HG02840 (cell line): ENCODE measurements at regions not wholly inside any gene's neighbourhood (a gene's known extent, or its start where the extent isn't known, plus 50 kb on each side); places are given as distances from the start of the nearest gene placed in this dataset.

Source experiments
- ATAC-seq: cut with Tn5 transposase; IDR thresholded peaks from one replicate; pipeline ENCODE4 v1.9.1; 2021; ENCODE audit warnings: mild to moderate bottlenecking, moderate library complexity, moderate number of reproducible peaks; ENCODE audit not compliant: unreplicated experiment, low FRiP score

DNA sequence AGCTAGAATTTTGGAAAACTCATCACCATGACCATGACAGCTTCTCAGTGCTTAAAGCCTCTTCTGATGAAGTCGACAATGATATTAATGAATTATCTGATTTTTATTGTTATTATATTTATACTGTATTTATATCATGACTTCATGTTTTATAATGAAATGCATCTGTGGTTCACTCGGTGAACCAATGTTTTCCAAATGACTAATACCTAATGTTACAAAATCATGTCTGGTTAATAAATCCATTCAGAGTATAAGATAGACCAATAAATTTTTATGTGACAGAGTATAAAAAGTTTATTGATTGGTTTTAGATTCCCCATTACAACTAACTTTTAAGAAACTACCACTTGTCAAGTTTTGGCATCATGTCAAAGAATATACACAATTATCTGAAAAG, 416.5 kb downstream of the MLLT3 start:
- no peak for ATAC-seq

DNA sequence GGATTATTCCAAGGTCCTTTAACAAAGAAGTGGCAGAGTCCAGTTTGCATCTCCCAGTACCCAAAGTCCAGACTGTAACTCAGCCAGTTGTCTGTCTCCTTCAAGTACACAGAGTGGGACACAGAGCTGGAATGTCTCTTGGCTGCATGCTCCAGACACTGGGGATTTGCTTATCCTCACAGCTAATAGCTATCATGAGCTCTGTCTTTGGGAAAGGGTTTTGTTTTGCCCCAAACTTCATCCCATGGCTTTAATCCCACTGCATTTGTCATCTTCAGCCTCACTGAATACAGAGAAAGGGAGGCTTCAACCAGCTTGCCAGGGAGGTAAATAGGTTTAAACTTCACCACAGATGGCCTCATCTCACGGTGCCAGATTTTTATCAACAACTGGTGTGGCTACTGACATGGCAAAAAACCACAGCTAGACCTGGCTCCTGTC, 412.2 kb upstream of the SLC24A2 start:
- ATAC-seq = no peak

DNA sequence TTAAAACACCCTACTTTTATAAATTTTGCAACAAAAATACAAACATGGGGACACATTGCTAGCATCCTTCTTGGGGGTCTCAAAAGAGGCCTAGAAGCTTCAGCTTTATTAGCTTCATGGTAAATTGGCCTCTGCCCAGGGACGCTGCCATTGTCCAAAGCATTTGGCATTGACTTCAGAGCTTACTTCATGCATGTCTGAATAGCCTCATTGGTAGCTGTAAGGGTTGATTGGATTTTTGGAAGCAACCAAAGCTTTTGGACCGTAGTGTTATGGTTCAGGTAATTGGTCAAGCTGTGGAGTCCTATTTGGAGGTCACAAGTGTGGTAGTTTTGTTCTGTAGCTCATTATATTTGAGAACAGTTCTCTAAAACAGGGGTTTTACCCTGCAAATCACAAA, 411.7 kb upstream of the SLC24A2 start:
- ATAC-seq = no peak

DNA sequence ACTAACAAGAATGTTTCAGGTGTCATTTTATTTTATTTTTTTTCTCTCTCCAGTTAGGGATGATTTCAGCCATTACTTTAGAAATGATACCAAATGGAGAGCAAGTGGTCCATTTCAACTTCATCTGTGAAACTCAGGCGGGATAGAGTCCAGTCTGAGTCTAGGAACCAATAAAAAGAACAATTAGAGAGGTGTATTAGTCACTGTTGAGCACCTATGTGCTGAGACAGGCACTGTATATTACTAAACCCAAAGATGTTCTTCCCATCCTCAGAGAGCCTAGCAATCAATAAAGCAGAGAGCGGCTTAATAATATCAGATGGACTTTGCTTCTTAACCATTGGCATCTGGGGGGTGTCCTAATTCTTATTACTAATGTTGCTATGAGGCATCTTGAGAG, 410.3 kb upstream of the SLC24A2 start:
- ATAC-seq = no peak

DNA sequence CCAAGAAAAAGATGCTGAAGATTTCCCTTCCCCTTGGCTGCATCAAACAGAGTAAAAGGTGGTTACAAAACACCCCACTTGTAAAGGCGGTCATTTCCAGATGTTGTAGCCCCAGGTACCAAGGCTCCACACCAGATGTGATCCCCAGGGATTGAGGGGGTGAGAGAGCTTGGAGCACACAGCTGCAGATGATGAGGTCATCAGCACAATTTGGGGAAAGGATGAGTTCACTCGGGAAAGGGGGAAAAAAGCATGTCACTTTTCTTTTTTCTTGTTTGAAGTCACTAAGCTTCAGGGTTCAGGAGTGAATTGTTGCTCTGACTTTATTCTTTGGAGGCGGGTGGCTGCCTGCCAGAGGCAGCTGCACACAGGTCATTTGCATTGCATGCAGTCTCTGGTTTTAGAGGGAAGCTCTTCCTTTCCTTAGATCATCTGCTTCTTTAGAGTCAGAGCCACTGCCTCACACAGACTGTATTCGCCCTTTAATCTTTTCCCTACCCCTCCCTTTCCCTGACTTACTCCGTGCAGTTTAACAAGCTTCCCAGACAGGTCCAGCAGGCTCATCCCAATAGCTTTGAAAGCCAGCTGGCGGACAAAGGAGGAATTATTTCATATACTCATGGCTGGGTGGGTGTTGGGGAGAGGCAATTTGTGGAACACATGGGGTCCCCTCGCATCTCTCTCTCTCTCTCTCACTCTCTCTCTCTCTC, 409.3 kb upstream of the SLC24A2 start:
- ATAC-seq = no peak

DNA sequence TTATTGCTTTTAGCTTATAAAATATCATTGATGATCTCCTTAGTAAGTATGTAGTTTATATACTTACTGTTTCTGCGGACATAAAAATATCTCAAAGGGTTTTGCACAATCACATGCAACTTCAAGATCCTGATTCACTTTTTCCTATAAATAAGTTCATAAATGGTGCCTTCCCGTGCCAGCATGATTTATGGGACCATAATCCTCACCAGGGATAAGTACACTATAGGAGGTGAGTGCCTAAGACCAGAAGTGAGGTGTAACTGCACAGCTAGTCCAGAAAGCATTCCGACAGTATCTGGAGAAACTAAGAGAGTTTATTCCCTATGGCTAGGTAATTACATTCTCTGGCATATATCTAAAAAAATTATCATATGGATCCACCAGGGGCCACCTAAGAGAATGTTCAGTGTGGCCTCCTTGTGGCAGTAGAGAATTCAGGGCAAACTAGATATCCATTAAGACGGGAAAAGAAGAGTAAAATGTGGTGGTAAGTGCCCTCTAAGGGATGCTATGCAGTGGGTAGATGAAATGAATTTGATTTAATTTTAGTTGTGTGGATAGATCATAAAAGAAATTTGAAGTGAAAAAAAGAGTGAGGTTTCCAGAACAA, 402.5 kb upstream of the SLC24A2 start:
- no peak for ATAC-seq

DNA sequence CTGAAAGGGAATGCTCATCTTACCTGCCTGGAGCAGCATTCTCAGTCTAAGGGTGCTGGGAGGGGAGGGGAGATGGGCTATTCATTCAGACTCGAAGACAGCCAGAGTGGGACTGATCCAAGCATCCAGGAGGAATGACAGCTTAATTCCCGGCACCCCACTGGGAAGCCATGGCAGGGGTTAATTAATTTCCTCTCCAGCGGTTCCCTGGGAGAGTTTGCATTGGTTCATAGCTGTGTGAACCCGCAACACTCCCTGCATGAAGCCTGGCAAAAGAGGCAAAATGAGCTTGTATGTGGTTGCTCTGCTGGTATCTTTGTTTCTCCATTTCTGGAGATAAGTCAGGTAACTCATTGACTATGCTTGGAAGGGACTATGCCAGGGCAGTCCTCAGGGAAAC, 401.0 kb upstream of the SLC24A2 start:
- no peak for ATAC-seq

DNA sequence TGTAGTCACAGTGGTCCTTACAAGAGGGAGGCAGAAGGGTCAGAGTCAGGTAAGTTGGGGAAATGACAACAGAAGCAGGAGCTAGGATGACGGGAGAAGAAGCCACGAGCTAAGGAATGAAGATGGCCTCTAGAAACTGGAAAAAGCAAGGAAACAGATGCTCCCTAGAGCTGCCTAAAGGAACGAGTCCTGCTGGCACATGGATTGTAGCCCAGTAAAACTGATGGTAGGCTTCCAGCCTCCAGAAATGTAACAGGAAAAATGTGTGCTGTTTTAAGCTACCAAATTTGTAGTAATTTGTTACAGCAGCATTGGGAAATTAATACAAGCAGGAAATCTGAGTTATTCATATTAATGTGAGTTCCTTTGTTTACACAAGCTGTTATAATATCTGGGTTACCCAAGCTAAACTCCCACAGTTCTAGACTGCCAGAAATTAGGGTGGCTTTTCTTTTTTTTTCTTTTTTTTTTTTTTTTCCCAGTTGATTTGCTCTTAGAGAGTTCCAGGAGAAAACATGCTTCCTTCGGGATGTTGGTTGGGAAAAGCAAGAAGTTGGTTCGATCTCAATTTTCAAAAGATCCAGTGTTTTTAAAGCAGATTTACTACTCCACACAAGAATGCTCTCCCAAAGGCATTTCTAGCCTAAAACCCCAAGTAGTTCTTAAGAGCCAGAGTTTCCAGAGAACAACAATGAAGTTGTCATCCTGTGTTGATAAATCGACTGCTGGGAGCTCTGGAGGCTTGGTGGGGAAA, 400.0 kb upstream of the SLC24A2 start:
- no peak for ATAC-seq

DNA sequence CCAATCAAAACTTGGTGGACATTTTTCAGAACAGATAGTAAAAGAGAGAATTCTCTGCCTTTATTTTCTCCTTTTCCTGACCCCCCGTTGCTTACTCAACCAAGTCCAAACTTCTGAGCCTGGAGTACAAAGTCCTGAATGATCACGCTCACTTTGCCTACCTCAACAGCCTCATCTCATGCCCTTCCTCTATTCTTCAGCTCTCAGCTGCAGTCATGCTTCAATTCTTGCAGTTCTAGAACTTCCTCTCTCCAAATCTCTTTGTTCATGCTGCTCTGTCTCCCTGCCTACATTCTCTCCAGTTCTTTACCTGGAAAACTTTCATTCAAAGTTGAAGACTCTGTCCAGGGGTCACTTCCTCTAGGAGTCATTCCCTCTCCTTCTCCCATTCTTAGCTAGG, 398.5 kb upstream of the SLC24A2 start:
- ATAC-seq = no peak

DNA sequence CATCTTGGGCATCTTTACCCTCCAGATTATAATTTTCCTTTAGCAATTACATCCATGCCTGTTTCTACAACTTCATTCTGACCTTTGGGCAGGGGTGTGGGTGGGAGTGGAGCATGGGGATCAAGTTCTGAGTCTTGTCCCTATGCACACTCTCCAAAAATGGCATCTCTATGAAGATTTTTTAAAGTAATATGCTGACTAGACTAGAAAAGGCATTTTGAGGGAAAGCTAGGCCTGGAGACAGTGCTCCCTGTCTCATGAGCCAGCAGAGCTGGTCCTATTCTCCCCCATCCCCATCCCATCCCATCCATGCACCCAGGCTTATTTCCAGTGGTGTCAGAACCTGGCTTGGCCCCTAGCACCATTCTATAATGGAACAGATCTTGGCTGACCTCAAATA, 398.0 kb upstream of the SLC24A2 start:
- no peak for ATAC-seq

DNA sequence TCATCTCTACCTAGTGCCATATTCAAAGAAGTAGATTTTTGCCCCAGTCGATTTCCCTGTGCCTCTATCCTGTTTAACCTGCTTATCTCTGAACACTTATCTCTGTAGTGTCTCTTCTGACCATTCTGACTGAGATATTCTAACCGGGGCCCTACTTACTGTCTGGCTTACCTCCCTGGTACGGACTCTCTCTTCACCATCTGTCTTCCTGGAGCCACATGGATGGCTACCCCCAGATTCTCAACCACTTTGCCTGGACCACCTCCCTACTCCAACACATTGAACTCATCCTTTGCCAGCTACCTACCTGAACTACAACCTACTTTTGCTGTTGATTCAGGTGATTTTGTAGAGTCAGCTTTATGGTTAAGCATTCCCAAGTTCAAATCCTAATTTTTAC, 397.4 kb upstream of the SLC24A2 start:
- ATAC-seq = no peak

DNA sequence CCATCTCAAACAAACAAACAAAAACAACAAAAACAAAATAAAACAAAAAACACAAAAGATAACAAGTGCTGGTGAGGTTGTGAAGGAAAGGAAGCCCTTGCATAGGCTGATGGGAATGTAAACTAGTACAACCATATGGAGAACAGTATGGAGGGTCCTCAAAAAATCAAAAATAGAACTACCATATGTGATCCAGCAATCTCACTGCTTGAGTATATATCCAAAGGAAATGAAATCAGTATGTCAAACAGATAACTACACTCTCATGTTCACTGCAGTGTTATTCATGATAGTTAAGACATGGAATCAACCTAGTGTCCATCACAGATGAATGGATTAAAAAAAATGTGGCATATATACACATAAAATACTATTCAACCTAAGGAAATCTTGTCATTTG, 395.7 kb upstream of the SLC24A2 start:
- no peak for ATAC-seq

DNA sequence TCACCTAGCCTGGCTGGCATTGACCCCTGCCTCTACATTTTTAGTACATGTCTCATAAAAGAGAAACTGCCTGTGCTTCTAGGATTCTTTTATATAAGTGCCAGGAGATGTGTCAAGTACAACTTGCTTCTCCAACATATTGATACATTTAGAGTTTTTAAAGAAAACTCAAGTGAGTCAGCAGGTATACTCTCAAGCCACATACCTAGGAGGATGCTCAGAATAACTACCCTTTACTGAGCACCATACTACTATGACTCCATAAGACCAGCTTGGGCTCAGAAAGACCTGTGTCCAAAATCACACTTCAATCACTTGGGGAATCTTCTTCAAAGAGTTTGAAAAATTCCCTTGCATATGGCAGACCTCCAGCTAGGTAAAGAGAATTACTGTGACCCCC, 389.8 kb upstream of the SLC24A2 start:
- ATAC-seq = no peak

DNA sequence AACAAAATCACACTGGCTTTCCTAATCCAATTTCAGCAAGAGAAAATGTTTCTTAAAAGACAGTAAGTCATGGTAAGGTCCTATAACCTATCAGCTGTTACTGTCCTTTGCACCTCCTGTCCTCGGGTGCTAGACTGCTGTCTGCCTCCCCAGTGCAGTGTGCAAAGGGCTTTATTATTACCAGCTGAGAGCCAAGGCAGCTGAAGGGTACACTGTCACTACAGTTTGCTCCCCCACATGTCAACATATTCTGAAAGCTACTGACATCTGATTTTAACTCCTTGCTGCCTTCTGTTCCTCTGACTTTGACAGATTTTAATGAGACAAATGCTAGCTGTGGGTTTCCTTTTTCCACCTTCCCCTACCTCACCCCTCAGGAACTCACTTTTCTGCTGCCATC, 389.4 kb upstream of the SLC24A2 start:
- ATAC-seq = no peak

DNA sequence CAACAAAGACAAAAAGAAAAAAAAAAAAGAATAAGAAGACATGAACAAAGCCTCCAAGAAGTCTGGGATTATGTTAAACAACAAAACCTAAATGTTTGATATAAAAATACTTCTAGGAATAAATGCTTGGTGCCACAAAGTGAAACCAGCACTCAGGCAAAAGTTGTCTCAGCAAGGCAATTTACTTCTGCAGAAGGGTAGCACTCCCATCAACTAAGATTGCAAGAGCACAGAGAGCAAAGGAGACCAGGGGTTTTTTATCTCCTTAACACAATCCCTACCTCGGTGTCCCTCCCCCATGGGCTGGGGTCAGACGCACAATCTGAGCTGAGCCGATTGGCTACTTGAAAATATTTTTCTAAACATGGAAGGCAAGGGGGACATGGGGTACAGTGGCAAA, 381.3 kb upstream of the SLC24A2 start:
- no peak for ATAC-seq

DNA sequence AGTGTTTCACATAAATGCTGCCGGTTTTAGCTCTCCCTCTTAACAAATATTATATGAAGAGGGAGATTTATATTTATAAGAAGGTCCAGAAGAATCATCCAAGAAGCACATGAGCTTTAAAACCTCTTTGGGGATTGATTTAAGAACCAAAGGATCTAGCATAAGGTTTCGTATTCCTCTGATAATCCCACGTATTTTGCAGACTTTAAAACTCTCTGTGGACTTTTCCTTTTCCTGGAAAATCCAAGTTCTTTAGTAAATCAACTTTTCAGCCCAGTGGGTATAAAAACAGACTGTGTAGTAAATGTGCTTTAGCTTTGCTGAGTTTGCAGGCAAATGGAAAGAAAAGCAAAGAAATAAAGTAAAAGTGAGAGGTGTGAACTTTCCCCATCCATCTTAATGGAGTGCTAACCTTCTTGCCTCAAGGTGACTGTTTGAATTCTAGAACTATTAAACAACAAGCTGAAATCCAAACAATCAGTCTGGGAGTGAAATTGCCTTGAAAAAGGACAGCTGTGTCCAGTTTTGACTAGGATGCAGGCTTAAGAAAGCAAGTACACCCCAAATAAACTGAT, 363.4 kb upstream of the SLC24A2 start:
- no peak for ATAC-seq

DNA sequence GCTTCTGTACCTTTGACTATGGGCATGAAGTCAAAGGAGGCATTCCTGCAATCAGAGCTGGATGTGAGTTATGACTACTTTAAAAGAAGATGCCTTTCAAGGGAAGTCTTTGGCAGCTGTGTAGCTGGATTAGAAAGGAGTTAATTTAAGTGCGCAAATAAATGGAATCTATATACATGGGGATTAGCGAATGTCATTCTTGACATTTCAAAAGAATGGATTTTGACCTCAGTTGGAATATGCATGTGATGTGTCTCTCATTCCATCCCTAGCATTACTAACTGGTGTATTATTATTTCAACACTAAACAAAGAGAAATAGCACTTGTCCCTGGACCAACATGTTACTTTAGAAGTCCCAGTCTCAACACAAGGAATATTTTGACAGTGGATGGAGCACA, 359.6 kb upstream of the SLC24A2 start:
- no peak for ATAC-seq

DNA sequence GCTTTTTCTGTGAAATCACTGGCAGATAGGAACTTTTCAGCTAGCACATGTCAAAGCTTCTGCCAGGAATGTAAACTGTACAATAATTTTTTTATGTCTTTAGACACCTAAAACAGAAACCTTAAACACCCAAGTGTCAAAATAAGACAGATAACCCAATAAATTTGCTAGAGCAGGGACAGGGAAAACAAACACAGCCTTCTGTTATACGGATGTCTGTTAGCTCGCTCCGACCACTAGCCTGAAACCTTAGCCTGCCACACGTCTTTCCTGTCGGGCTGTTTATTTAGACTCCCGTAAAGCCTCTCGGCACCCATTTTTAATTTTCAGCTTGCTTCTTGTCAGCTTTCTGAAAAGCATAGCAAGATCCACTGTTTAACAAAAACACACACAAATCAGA, 355.4 kb upstream of the SLC24A2 start:
- no peak for ATAC-seq

DNA sequence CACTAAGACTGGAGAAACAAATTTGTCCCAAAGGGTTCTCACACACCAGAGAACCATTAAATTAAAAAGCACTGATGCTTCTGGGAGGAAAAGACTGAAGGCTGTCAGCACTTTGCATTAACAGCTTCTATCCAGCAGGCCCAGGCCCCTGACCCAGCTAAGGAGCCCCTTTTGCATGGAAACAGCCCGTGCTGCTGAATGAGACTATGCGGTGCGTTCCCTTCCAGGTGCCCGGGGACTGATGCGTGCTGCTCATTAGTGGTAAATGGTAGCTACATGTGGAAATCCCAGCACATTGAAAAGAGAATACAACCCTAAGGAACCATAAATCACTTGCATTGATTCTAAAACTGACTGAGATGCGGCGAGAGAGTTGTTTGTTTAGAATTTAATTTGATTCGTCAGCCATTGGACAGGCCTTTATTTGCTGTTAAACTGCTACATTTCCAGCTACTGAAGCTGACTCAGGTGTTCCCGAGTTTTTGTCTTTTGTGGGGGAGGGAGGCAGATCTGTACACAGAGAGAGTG, 351.0 kb upstream of the SLC24A2 start:
- ATAC-seq = no peak

DNA sequence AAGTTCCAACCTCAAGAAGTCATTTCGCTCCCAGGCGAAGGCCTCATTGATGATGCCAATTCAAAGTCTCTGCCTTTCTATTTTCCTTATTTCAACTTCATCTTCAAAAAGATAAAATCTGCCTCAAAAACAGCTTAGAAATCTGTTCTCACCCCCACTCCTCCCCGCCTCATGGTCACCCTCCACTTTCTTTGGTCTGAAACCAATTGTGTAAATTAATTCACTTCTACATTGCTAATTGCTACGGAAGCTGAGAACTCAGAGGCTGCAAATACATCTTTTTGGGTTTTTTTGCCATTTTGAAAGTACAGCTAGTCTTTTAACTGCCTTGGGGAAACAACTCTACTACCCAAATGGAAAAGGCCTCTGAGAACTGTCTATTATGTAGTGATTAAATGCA, 350.0 kb upstream of the SLC24A2 start:
- no peak for ATAC-seq

DNA sequence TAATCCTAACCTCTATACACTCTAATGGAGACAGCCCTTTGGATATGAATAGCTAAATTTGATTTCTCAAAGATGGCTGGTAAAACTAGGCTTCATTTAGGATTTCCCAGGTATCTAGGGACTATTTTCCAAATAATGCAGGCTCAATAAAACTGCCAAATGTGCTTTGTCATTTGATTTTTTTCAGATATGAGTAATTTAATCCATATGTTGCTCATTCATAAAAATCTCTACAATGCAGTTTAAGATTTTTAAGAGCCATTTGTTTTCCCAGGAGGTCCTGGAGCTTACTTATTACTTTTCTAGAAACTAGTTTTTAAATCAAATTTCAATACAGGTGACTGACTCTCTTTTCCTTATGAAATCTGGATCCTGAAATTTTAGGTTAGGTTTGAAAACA, 349.3 kb upstream of the SLC24A2 start:
- no peak for ATAC-seq
